Sciatic nerve (tissue), 2 donors: ENCODE measurements at regions not wholly inside any gene's neighbourhood (a gene's known extent, or its start where the extent isn't known, plus 50 kb on each side); places are given as distances from the start of the nearest gene placed in this dataset.
"Not testable (repeated sequence)": the region's sequence is repeated elsewhere in the genome, so short reads cannot be mapped to it uniquely, and the experiment has no call there.

Experiments used
- ATAC-seq: fragments of 200-7000 bp; cut with Tn5 transposase; one replicate; pipeline ENCODE4 v1.9.1; 2020; ENCODE audit warnings: mild to moderate bottlenecking, moderate library complexity
- DNase-seq: peaks from one replicate; pipeline ENCODE4 v3.0.0-alpha.2; 2020; ENCODE audit warnings: low spot score
- intact Hi-C: fragments of 100-400 bp; cut with DNase I; formaldehyde crosslinking; loops from one replicate; pipeline ENCODE4 v1.14.2; 2022
- donor health status: DM: no; HTN: no; CAD: no.
- donor health status: DM: no; HTN: no; CAD: no.

- intact Hi-C loops = no loop called here
- DNase-seq (no peak), ATAC-seq (no peak)
Measured at GRCh38 chr3:35042210-35042991, 596.9 kb upstream of the ARPP21 start.

GRCh38 chr3:35043040-35043439 lies 596.3 kb upstream of the ARPP21 start:
- ATAC-seq (no peak), DNase-seq (no peak)
- intact Hi-C loops = no loop called here

- no peak for DNase-seq
- no peak for ATAC-seq
- intact Hi-C loops = no loop called here
Measured at GRCh38 chr3:35044190-35044589, 595.1 kb upstream of the ARPP21 start.

- ATAC-seq (no peak), DNase-seq (no peak)
- intact Hi-C loops = no loop called here
Measured at GRCh38 chr3:35045118-35045517, 594.2 kb upstream of the ARPP21 start.

GRCh38 chr3:35064761-35065160 lies 574.6 kb upstream of the ARPP21 start:
- intact Hi-C loops = no loop called here
- ATAC-seq (no peak), DNase-seq (no peak)

GRCh38 chr3:35065891-35066290 lies 573.4 kb upstream of the ARPP21 start:
- no peak for DNase-seq

GRCh38 chr3:35067750-35068149 lies 571.6 kb upstream of the ARPP21 start:
- intact Hi-C loops = no loop called here
- ATAC-seq (no peak), DNase-seq (no peak)

More at GRCh38 chr3:35065891-35066290, 573.4 kb upstream of the ARPP21 start:
- no peak for ATAC-seq
- intact Hi-C loops = no loop called here

- no peak for ATAC-seq
- intact Hi-C loops = no loop called here
- DNase-seq = no peak
Measured at GRCh38 chr3:35070088-35070487, 569.2 kb upstream of the ARPP21 start.

GRCh38 chr3:35071772-35072171 lies 567.6 kb upstream of the ARPP21 start:
- DNase-seq = no peak
- intact Hi-C loops = no loop called here
- ATAC-seq = no peak

GRCh38 chr3:35078780-35079179 lies 560.5 kb upstream of the ARPP21 start:
- intact Hi-C loops = no loop called here
- ATAC-seq = no peak
- no peak for DNase-seq

GRCh38 chr3:35079403-35079802 lies 559.9 kb upstream of the ARPP21 start:
- no peak for ATAC-seq
- no peak for DNase-seq
- intact Hi-C loops = no loop called here

GRCh38 chr3:35081899-35082298 lies 557.4 kb upstream of the ARPP21 start:
- ATAC-seq (no peak), DNase-seq (no peak)
- intact Hi-C loops = no loop called here

GRCh38 chr3:35088943-35089342 lies 550.4 kb upstream of the ARPP21 start:
- intact Hi-C loops = no loop called here
- DNase-seq (no peak), ATAC-seq (no peak)

GRCh38 chr3:35114686-35115085 lies 524.6 kb upstream of the ARPP21 start:
- intact Hi-C loops = no loop called here
- no peak for DNase-seq
- ATAC-seq = no peak

GRCh38 chr3:35120026-35120425 lies 519.3 kb upstream of the ARPP21 start:
- DNase-seq = no peak
- intact Hi-C loops = no loop called here
- ATAC-seq = no peak

GRCh38 chr3:35137612-35138011 lies 501.7 kb upstream of the ARPP21 start:
- ATAC-seq (no peak), DNase-seq (no peak)
- intact Hi-C loops = no loop called here

GRCh38 chr3:35141406-35141805 lies 497.9 kb upstream of the ARPP21 start:
- ATAC-seq = no peak
- intact Hi-C loops = no loop called here
- DNase-seq = no peak

GRCh38 chr3:35144011-35144410 lies 495.3 kb upstream of the ARPP21 start:
- intact Hi-C loops = no loop called here
- ATAC-seq (no peak), DNase-seq (no peak)

- intact Hi-C loops, ATAC-seq, DNase-seq: not testable (repeated sequence)
Measured at GRCh38 chr3:35146256-35147035, 492.9 kb upstream of the ARPP21 start.

GRCh38 chr3:35183927-35184675 lies 455.2 kb upstream of the ARPP21 start:
- ATAC-seq (no peak), DNase-seq (no peak)
- intact Hi-C loops = no loop called here
